Umbilical cord (tissue), 1 donor: ENCODE measurements at regions not wholly inside any gene's neighbourhood (a gene's known extent, or its start where the extent isn't known, plus 50 kb on each side); places are given as distances from the start of the nearest gene placed in this dataset.

Source experiments
- DNase-seq: peaks from one replicate; pipeline ENCODE4 v3.0.0-alpha.2; 2015; ENCODE audit warnings: low spot score

DNA sequence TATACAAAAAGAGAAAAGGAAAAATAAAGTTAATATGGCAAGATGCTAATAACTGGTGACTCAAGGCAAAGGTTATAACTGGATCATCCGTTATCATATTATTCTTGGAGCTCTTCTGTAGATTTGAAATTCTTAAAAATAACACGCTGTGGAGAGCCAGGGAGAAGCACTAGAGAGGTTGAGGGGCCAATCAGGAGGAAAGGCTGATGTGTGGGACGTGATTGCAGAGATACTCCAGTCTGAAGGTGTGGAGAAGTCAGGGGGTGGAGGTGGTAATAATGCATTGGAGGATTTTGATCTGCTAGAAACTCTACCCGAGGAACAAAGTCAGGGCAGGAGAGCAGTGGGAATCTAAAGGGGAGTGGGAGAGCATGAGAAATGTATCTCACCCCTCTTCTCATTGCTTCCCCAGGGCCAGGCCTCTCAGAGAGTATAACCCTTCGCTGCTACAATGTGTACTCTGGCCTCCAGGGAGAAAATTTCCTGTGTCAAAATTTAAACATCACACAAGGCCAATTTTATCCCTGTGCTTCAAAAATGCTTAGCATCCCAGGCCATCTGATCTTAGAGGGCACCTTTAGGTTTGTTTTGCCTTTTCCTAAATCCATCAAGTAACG lies 211.5 kb upstream of the SEMA6D start:
- DNase-seq: no peak

DNA sequence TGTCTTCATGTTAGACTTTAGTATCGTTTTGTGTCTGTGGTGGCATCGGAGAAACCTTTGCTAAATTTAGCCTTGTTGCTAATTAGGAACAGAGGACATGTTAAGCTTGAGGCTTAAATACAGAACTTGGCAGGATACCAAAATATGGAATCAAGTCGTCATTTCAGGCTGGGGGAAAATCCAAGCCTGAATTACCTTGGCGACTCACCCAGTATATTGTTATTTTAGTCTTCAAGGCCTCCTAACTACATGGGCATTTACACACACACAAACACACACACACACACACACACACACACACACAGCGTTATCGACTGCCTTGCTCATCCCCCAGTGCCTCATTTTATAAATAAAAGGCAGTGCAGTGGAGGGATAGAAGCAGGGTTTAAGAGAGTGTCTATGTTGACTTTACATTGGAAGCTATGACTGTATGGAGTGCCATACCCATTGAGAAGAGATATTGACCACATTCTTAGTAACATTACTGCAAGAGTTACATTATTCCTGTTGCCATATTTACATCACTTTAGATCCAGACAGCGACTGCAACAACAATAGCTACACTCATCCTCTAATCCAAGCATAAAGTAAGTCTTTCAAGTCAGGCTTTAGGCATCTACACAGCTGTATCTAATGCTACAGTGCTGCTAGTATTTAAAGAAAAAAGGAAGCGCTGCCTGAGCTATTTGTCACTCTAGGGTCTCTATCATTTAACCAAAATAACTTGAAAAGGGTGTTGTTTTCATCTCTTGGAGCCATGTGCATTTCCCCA lies 210.8 kb upstream of the SEMA6D start:
- no peak for DNase-seq

DNA sequence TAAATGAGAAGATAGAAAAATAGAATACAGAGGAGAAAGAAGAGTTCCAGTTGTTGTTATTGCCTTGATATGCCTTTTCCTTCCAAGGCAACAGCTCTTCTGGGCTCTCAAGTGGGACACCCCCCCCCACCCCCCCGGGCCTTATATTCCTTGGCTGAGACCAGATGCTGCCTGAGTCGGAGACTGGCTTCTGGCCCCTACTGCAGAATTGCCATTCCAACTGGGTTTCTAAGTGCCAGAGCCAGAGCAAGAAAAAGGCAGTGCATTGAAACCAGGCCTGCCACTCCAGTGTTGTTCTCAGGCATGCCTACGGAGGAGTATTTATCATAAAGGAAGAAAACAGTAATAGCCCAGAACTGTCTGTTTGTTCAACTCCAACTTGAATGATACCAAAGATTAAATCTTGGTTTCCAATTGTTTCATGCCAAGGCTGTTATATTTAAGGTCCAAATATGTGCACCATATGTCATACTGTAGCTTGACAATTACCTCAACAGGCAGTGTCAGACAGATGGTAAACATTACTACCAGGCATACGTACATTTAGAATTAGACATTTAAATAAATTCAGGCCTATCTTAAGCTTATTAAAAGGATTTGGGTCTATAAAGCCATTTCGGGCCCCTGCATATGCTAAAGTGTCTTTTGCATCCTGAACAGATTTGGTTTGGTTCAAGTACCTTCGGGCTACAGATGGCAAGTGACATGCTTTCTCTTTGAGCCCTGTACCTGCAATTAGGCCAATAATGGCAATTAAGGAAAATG lies 209.9 kb upstream of the SEMA6D start:
- DNase-seq: no peak

DNA sequence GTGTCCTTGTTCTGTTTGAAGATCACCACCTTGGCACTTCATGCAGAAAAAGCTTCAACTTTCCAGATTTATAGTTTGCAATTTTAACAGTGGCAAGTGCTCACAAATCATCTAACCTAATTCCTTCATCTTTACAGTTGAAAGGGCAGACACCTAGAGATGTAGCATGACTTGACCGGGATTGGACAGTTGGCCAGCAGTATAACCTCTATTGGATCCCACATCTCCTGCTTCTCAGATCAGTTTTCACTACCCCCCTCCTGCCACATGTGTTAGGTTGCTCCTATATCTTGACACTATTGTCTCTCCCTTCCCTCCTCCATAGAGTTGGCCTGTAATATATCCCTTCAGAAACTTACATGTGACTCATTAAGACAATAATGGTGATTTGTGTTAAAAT lies 206.0 kb upstream of the SEMA6D start:
- no peak for DNase-seq

DNA sequence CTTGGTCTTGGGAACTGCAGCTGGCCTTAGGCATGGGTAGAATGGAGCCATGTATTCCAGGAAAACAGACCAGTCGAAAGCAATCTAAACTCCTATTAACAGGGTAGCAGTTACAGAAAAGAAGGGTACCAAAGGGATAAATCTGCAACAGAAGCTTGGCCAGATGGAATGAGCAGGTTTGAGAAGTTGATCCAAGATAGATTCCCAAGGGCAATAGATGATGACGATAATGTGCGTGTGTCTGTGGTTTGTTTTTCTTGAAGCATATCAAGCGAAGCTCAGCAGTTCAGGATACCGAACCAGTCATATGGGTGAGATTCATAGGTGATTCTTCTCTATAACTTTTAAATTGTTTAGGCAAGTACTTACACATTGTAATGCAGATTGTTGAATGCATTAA lies 203.8 kb upstream of the SEMA6D start:
- no peak for DNase-seq

DNA sequence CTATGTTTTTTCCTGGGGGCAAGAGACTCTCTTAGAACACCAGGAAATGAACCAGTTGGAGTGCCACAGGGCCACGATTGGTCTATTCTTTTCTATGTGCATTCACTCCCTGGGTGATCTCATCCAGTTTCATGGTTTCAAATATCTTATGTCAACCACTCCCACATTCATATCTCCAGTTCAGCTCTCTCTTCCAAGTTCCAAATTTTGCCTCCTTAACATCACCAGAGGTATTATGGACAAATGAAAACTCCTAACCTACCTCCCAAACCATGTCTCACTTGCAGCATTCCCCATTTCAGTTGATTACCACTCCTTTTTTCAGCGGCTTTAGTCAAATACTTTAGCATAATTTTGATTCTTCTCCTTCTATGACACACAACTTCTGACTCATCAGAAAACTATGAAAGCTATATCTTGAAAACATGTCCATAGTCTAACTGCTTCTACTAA lies 203.1 kb upstream of the SEMA6D start:
- peak; percentile 20 for DNase-seq

DNA sequence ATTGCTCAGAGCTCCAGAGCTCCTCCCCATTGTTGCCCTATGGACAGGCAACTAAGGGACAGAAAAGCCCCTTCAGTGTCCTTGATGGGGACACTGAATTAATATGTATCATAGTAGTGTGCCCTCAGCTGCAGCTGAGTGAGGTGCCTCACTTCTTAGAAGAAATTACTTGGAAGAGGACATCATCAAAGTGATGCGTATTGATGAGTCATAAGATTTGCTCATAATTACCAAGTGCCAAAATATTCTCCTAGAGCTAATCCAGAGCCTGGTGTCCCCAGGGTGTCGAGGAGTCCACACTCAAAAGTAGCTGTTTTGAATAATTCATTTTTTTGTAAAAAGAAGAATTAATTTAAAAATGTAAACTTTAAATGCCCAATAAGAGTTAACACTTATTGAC lies 200.7 kb upstream of the SEMA6D start:
- DNase-seq: no peak

- no peak for DNase-seq
Observed at GRCh38 chr15:47516972-47517371, 200.3 kb upstream of the SEMA6D start.

- DNase-seq: peak; percentile 53
Observed at GRCh38 chr15:47517737-47518136, 199.6 kb upstream of the SEMA6D start.

DNA sequence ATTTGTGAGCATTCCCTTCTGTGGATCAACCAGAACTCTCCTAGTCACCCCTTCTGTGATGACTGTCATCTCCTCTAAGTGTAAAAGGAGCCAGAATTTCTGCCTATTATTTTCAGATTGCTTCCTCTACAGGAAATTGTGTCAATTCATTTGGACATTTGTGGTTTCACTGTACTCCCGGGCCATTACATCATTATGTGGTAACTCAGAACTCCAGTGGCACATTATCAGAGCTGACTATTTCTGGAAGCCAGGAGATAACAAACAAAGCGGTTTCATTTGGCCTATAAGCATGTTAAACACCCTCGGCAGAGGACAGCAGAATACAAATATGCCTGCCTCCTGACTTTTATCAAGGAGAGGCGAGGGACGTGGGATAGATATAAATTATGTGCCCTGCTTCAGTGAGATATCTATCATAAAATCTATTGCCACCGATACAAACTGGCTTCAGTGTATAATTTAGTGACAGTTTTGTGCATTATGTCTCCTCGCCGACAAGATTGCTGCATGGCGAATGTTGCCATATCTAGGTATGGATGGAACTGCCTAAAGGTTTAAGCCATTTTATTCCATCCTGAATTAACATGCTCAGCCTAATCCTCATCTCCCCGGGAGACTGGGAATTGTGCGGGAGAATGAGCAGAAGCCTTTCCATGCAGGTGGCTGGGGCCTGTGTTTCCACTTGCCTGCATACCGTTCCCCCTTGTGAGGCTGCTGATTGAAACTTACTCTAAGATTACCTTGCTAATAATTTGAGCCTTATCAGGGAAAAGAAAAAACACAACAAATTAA lies 193.4 kb upstream of the SEMA6D start:
- no peak for DNase-seq

- no peak for DNase-seq
Observed at GRCh38 chr15:47529241-47529640, 188.1 kb upstream of the SEMA6D start.

DNA sequence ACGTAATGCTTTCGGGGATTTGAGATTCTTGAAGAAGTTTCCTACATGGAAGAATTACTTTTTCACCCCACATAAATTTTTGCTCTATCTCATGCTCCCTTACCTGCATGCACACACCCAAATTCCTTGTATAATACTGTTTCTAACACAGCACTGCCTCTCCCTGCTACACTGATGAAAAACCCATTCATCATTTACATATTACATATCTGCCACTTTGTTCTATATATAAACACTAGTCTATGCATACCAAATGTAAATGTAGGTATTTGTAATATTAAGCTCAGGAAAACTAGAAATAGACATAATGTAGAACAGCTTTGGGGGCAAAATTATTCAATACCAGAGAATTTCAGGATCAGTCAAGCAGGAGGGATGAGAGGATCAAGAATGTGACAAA lies 182.6 kb upstream of the SEMA6D start:
- DNase-seq: no peak

- DNase-seq: no peak
Observed at GRCh38 chr15:47541562-47541961, 175.7 kb upstream of the SEMA6D start.

GRCh38 chr15:47542312-47542989 lies 174.9 kb upstream of the SEMA6D start:
- no peak for DNase-seq

DNA sequence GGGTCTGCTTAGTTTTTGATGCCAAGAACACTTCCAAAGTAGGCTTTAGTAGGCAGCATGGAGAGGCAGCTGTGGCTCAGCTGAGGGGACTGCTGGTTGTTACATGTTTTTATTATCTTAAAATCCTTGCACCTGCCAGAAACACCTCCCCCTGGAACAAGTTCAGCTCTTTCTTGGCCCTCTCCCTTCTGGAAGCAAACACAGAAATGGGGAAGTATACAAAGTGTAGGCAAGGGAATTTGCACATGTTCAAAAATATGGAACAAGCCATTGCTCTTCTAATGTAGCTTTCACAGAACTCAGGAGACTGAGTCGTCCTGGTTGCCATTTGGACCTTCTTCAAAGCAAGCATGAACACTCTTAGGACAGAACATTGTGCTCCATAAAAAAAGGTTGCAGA lies 169.1 kb upstream of the SEMA6D start:
- DNase-seq: no peak

- no peak for DNase-seq
Observed at GRCh38 chr15:47548986-47549385, 168.3 kb upstream of the SEMA6D start.

GRCh38 chr15:47551079-47551478 lies 166.2 kb upstream of the SEMA6D start:
- DNase-seq: no peak

DNA sequence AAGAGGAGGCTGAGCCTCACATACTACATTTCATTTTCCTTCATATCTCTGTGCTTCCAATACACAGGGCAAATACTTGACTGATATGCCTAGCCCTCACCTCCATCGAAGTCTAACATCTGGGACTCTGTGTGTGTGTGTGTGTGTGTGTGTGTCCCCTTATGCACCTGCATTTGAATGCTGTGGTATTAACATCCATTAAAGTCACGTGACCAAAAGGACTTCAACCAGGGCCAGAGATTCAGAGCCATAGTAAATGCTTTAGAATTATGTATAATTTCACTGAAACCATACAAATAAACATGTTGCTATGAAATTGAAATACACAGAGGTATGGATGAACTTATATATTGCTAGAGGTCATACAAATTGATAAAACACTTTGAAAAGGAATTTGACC lies 165.8 kb upstream of the SEMA6D start:
- no peak for DNase-seq

DNA sequence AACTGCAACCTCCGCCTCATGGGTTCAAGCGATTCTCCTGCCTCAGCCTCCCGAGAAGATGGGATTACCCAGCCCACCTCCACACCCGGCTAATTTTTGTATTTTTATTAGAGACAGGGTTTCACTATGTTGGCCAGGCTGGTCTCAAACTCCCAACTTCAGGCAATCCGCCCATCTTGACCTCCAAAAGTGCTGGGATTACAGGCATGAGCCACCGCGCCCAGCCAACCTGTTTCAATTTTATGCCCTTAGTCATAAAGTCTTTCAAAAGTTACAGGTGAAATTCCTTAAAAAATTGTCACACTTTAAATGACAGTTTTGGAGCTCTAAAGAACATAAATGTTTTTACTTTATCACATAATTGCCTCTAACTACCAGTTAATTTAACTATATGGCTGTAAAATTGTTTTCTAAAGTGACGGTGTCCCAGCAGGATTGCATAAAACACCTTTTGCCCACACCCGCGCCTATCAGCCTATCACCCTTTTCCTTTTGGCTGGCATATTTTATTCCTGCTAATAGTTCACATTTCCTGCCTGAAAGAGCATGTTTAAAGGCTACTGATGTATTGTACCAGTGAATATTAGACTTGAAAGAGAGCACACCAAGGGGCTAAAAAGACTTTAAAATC lies 164.2 kb upstream of the SEMA6D start:
- no peak for DNase-seq

GRCh38 chr15:47553947-47554346 lies 163.4 kb upstream of the SEMA6D start:
- DNase-seq: no peak

GRCh38 chr15:47561102-47561501 lies 156.2 kb upstream of the SEMA6D start:
- DNase-seq: no peak
